SK-N-SH treated with all-trans-retinoic acid at 6 μM for 48 hours (cell line): ENCODE measurements at regions not wholly inside any gene's neighbourhood (a gene's known extent, or its start where the extent isn't known, plus 50 kb on each side); places are given as distances from the start of the nearest gene placed in this dataset.

Source experiments
- ZC3H10 ChIP-seq: fragments of 250-450 bp; sonication (Bioruptor Pico); IDR thresholded peaks from 2 replicates; pipeline ENCODE4 v1.5.1; 2021; ENCODE audit warnings: mild to moderate bottlenecking, moderate library complexity
- ZFP30 ChIP-seq: fragments of 450-650 bp; formaldehyde crosslinking; IDR thresholded peaks from 2 replicates; pipeline ENCODE4 v1.5.0; 2022; ENCODE audit warnings: mild to moderate bottlenecking, moderate library complexity
- ZNF70 ChIP-seq: fragments of 450-650 bp; formaldehyde crosslinking; IDR thresholded peaks from 2 replicates; pipeline ENCODE4 v1.5.0; 2020; ENCODE audit warnings: mild to moderate bottlenecking, moderate library complexity
- ZNF8 ChIP-seq: fragments of 450-650 bp; formaldehyde crosslinking; IDR thresholded peaks from 2 replicates; pipeline ENCODE4 v1.5.0; 2020; ENCODE audit warnings: mild to moderate bottlenecking, moderate library complexity

GRCh38 chr6:109305028-109305427, 77.2 kb downstream of the CD164 start:
- TF ChIP-seq ZC3H10 (no peak), ZFP30 (CRISPR knock-in tag) (no peak), ZNF70 (CRISPR knock-in tag) (no peak), ZNF8 (CRISPR knock-in tag) (no peak)
